ENCODE measurements at regions not wholly inside any gene's neighbourhood (a gene's known extent, or its start where the extent isn't known, plus 50 kb on each side); places are given as distances from the start of the nearest gene placed in this dataset.

- no peak for ATAC-seq (ENCODE audit: low read depth)
- H3K9me3 Mint-ChIP-seq = no peaks in the 10 kb centered on the region
- POLR2A ChIA-PET = no interaction called here
Measured at GRCh38 chr17:34117332-34117731, 137.8 kb upstream of the CCL2 start.

GRCh38 chr17:34117811-34118210, 137.3 kb upstream of the CCL2 start:
- ChIA-PET POLR2A (no interaction called here), CTCF (no interaction called here)
- intact Hi-C loops (cut with micrococcal nuclease) = no loop called here
- TF ChIP-seq CTCF (IDR thresholded peaks at IDR 0.05) = no peak
- no peak overlapping the region for H3K27ac Mint-ChIP-seq
- peaks cover 9% of the 10 kb centered on the region for H3K27me3 Mint-ChIP-seq
- no peak overlapping the region for H3K4me3 Mint-ChIP-seq
- H3K4me1 Mint-ChIP-seq = no peaks in the 10 kb centered on the region
- ATAC-seq (ENCODE audit: low read depth) (no peak), DNase-seq (no peak)
- no peaks in the 10 kb centered on the region for H3K9me3 Mint-ChIP-seq
- H3K36me3 Mint-ChIP-seq (ENCODE audit: low read depth) = no peaks in the 10 kb centered on the region

More at GRCh38 chr17:34117332-34117731, 137.8 kb upstream of the CCL2 start:
- CTCF ChIA-PET = no interaction called here
- DNase-seq = no peak
- Mint-ChIP-seq H3K27me3 (peaks cover 12% of the 10 kb centered on the region), H3K27ac (no peak overlapping the region), H3K36me3 (ENCODE audit: low read depth) (no peaks in the 10 kb centered on the region), H3K4me3 (no peak overlapping the region), H3K4me1 (no peaks in the 10 kb centered on the region)
- no peak for TF ChIP-seq CTCF (IDR thresholded peaks at IDR 0.05)
- intact Hi-C loops (cut with micrococcal nuclease) = no loop called here

GRCh38 chr17:34118564-34118963, 136.5 kb upstream of the CCL2 start:
- no peak overlapping the region for H3K4me3 Mint-ChIP-seq
- ATAC-seq (ENCODE audit: low read depth) (no peak), DNase-seq (no peak)
- H3K4me1 Mint-ChIP-seq = no peaks in the 10 kb centered on the region
- no peak overlapping the region for H3K27ac Mint-ChIP-seq
- H3K27me3 Mint-ChIP-seq = peaks cover 9% of the 10 kb centered on the region
- ChIA-PET POLR2A (no interaction called here), CTCF (no interaction called here)
- no peaks in the 10 kb centered on the region for H3K9me3 Mint-ChIP-seq
- no peak for TF ChIP-seq CTCF (IDR thresholded peaks at IDR 0.05)
- intact Hi-C loops (cut with micrococcal nuclease) = no loop called here
- H3K36me3 Mint-ChIP-seq (ENCODE audit: low read depth) = no peaks in the 10 kb centered on the region

- POLR2A ChIA-PET = no interaction called here
- Mint-ChIP-seq H3K27me3 (peaks cover 11% of the 10 kb centered on the region), H3K36me3 (ENCODE audit: low read depth) (no peaks in the 10 kb centered on the region), H3K27ac (no peak overlapping the region), H3K4me3 (no peak overlapping the region), H3K9me3 (no peaks in the 10 kb centered on the region), H3K4me1 (no peaks in the 10 kb centered on the region)
- intact Hi-C loops (cut with micrococcal nuclease) = no loop called here
- ATAC-seq (ENCODE audit: low read depth) (no peak), DNase-seq (no peak)
- TF ChIP-seq CTCF (IDR thresholded peaks at IDR 0.05) = no peak
- CTCF ChIA-PET = no interaction called here
Measured at GRCh38 chr17:34121311-34121710, 133.8 kb upstream of the CCL2 start.

DNA sequence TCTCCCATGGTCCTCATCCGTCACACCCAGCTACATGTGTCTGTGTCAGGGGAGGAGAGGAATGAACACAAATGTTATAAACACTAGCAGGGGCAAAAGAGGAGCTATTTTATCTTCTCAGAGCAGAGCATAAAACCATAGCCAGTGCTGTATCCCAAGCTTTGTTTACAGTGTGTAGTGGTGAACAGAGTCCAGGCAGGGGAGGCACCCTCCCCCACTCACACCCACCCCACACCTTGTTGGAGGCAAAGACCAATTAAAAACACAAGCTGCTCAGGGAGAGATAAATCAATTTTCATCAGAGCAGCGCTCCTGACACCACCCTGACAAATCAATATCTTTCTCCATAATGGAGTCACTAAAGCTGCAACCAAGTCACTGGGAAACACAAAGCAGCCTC, 132.6 kb upstream of the CCL2 start:
- no peak for DNase-seq
- CTCF ChIA-PET = no interaction called here
- POLR2A ChIA-PET = no interaction called here
- Mint-ChIP-seq H3K27ac (no peak overlapping the region), H3K4me1 (no peaks in the 10 kb centered on the region), H3K4me3 (no peak overlapping the region), H3K9me3 (no peaks in the 10 kb centered on the region), H3K36me3 (ENCODE audit: low read depth) (no peaks in the 10 kb centered on the region), H3K27me3 (peaks cover 14% of the 10 kb centered on the region)
- intact Hi-C loops (cut with micrococcal nuclease) = no loop called here
- no peak for TF ChIP-seq CTCF (IDR thresholded peaks at IDR 0.05)
- ATAC-seq (ENCODE audit: low read depth) = no peak

Measured in activated B cell treated with CpG ODN at 0.5 μM for 24 hours (primary cell).